Heart left ventricle (tissue), 13 donors: ENCODE measurements at regions not wholly inside any gene's neighbourhood (a gene's known extent, or its start where the extent isn't known, plus 50 kb on each side); places are given as distances from the start of the nearest gene placed in this dataset.

Source experiments
- CTCF ChIP-seq, 12 donors: fragments of 200-600 bp; sonication (generic) in 4 of 12; IDR thresholded peaks; one replicate each; pipeline versions ENCODE4 v1.5.0 to v1.8.0; 2018 to 2022; ENCODE audit warnings: antibody characterized with exemption in 12 of 12, mild to moderate bottlenecking in 5 of 12
- POLR2A ChIP-seq, 2 donors: fragments of 450-650 bp; IDR thresholded peaks; one replicate each; pipeline ENCODE4 v1.6.1; 2017; ENCODE audit warnings: antibody characterized with exemption in 2 of 2, mild to moderate bottlenecking in 2 of 2, moderate library complexity in 2 of 2
- donor health status: ischemic (EF 13 %, LVEDD 7.1; RV severe dilation, severe dysfunction).
- donor health status: DM: no; HTN: yes; CAD: no.
- donor health status: DM: no; HTN: no; CAD: no.
- donor health status: ischemic (EF 25% LVEDD 6.9; RV normal size, moderate dysfunction).
- donor health status: ischemic (EF 25% LVEDD 5.7; RV mildly dilated, moderate dysfunction).
- donor health status: ischemic (EF 35%, LVEDD 5.7; RV mildly dilated, moderate dysfunction).
- donor health status: nonischemic (EF 11% LVEDD 7.7; RV severe dilation, severe dysfunction).
- donor health status: DM: yes; HTN: yes; CAD: no.
- donor health status: PGD.
- donor health status: ischemic (EF 29% LVEDD 5.4; RV normal size, mild dysfunction).
- donor health status: nonischemic (EF 23%, LVEDD 6.1; RV moderate dilation, normal function).

GRCh38 chr17:6239241-6239798, 169.1 kb downstream of the WSCD1 start:
- TF ChIP-seq CTCF (IDR thresholded peaks at IDR 0.05) = no peak
- no peak for TF ChIP-seq POLR2A (IDR thresholded peaks at IDR 0.05)
